Ascending aorta (tissue), 2 donors: ENCODE measurements at regions not wholly inside any gene's neighbourhood (a gene's known extent, or its start where the extent isn't known, plus 50 kb on each side); places are given as distances from the start of the nearest gene placed in this dataset.

ENCODE experiments used
- DNase-seq, 2 donors: peaks; one replicate each; pipeline ENCODE4 v3.0.0-alpha.2; 2019; ENCODE audit warnings: low spot score in 2 of 2
- H3K27ac ChIP-seq, 2 donors: fragments of 200-600 bp; sonication (generic); one replicate each; pipeline ENCODE4 v1.5.1; 2016 to 2017; ENCODE audit warnings: mild to moderate bottlenecking in 1 of 2
- H3K27me3 ChIP-seq: fragments of 200-600 bp; sonication (generic); one replicate; pipeline ENCODE4 v1.5.1; 2017
- H3K36me3 ChIP-seq, 2 donors: fragments of 200-600 bp; sonication (generic); one replicate each; pipeline ENCODE4 v1.5.1; 2016
- H3K4me1 ChIP-seq, 2 donors: fragments of 200-600 bp; sonication (generic); one replicate each; pipeline ENCODE4 v1.5.1; 2016 to 2017; ENCODE audit warnings: mild to moderate bottlenecking in 1 of 2
- H3K4me3 ChIP-seq, 2 donors: fragments of 200-600 bp; sonication (generic); one replicate each; pipeline ENCODE4 v1.5.1; 2016 to 2017; ENCODE audit warnings: mild to moderate bottlenecking in 1 of 2
- H3K9me3 ChIP-seq, 2 donors: fragments of 200-600 bp; sonication (generic); one replicate each; pipeline ENCODE4 v1.5.1; 2016
- intact Hi-C: fragments of 100-400 bp; cut with DNase I; formaldehyde crosslinking; loops from one replicate; pipeline ENCODE4 v1.15.1; 2023
- TF ChIP-seq, protein P1 (sequence below), 3 experiments: fragments of 200-600 bp in 2 of 3; fragments of 450-650 bp in 1 of 3; sonication (generic) in 2 of 3; IDR thresholded peaks; one replicate each; pipeline ENCODE4 v1.5.1; 2016 to 2019; ENCODE audit warnings: antibody characterized with exemption in 3 of 3, mild to moderate bottlenecking in 1 of 3, moderate library complexity in 1 of 3

- H3K9me3 ChIP-seq = no peaks in the 10 kb centered on the region
- intact Hi-C loops = no loop called here
- no peak overlapping the region for H3K4me3 ChIP-seq
- DNase-seq = no peak
- H3K27ac ChIP-seq = no peak overlapping the region
- no peaks in the 10 kb centered on the region for H3K36me3 ChIP-seq
- TF ChIP-seq, protein P1, sequence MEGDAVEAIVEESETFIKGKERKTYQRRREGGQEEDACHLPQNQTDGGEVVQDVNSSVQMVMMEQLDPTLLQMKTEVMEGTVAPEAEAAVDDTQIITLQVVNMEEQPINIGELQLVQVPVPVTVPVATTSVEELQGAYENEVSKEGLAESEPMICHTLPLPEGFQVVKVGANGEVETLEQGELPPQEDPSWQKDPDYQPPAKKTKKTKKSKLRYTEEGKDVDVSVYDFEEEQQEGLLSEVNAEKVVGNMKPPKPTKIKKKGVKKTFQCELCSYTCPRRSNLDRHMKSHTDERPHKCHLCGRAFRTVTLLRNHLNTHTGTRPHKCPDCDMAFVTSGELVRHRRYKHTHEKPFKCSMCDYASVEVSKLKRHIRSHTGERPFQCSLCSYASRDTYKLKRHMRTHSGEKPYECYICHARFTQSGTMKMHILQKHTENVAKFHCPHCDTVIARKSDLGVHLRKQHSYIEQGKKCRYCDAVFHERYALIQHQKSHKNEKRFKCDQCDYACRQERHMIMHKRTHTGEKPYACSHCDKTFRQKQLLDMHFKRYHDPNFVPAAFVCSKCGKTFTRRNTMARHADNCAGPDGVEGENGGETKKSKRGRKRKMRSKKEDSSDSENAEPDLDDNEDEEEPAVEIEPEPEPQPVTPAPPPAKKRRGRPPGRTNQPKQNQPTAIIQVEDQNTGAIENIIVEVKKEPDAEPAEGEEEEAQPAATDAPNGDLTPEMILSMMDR (IDR thresholded peaks at IDR 0.05) = no peak
- no peaks in the 10 kb centered on the region for H3K4me1 ChIP-seq
- H3K27me3 ChIP-seq = no peaks in the 10 kb centered on the region
Measured at GRCh38 chr1:38098101-38098847, 51.7 kb upstream of the POU3F1 start.

- TF ChIP-seq, protein P1 (IDR thresholded peaks at IDR 0.05) = no peak
- no peaks in the 10 kb centered on the region for H3K27me3 ChIP-seq
- H3K4me3 ChIP-seq = no peak overlapping the region
- H3K9me3 ChIP-seq = no peaks in the 10 kb centered on the region
- no peak for DNase-seq
- no peak overlapping the region for H3K27ac ChIP-seq
- H3K4me1 ChIP-seq = no peaks in the 10 kb centered on the region
- no peaks in the 10 kb centered on the region for H3K36me3 ChIP-seq
- intact Hi-C loops = no loop called here
Measured at GRCh38 chr1:38097284-38097898, 50.8 kb upstream of the POU3F1 start.
